ENCODE measurements at regions not wholly inside any gene's neighbourhood (a gene's known extent, or its start where the extent isn't known, plus 50 kb on each side); places are given as distances from the start of the nearest gene placed in this dataset.

GRCh38 chr13:99650410-99650809 lies 149.1 kb downstream of the TM9SF2 start:
- WGBS (ENCODE audit: insufficient coverage), result 83% methylated on average over 1 of the region's 1 CpG
- H2AFZ ChIP-seq (ENCODE audit: insufficient read depth, low read depth, low read length, poor library complexity, severe bottlenecking), result no peak overlapping the region
- H3K4me3 ChIP-seq (replicated peaks in 1 of 3; ENCODE audit: low read depth in 2 of 3, low read length in 3 of 3), result no peak overlapping the region
- TF ChIP-seq CTCF (IDR thresholded peaks at IDR 0.05), result no peak
- no peak for DNase-seq
- H3K79me2 ChIP-seq (ENCODE audit: insufficient read depth, low read length), result no peaks in the 10 kb centered on the region
- intact Hi-C loops (cut with micrococcal nuclease), result loop anchor here (10.0 kb wide), 3 partner anchors 864 to 894 kb away; no protein-coding TSS in a partner anchor
- no peaks in the 10 kb centered on the region for H3K9me3 Mint-ChIP-seq
- H3K9me3 ChIP-seq (replicated peaks in 1 of 2; ENCODE audit: control insufficient read depth in 1 of 2, insufficient read depth in 1 of 2, low read length in 2 of 2), result no peaks in the 10 kb centered on the region
- no peak overlapping the region for H3K4me3 Mint-ChIP-seq
- peaks cover 4% of the 10 kb centered on the region in 3 donors for H3K27me3 Mint-ChIP-seq (ENCODE audit: low read depth in 3 of 3)
- H3K27me3 ChIP-seq (ENCODE audit: control insufficient read depth in 2 of 2, insufficient read depth in 2 of 2, low read length in 2 of 2), result no peaks in the 10 kb centered on the region
- H3K4me1 Mint-ChIP-seq, result no peaks in the 10 kb centered on the region
- no peaks in the 10 kb centered on the region for H3K36me3 Mint-ChIP-seq
- no peak overlapping the region for H3K4me2 ChIP-seq (replicated peaks; ENCODE audit: extremely low read depth, low read length, poor library complexity, severe bottlenecking)
- no peak overlapping the region for H3K27ac ChIP-seq (ENCODE audit: low read depth in 1 of 2, low read length in 2 of 2)
- H3K27ac Mint-ChIP-seq, result no peak overlapping the region
- H3K4me1 ChIP-seq (ENCODE audit: control insufficient read depth in 1 of 2, insufficient read depth in 2 of 2, low read length in 2 of 2), result no peaks in the 10 kb centered on the region
- no peak overlapping the region for H3K9ac ChIP-seq (ENCODE audit: insufficient read depth, low read length, poor library complexity, severe bottlenecking)
- no peaks in the 10 kb centered on the region for H4K20me1 ChIP-seq (ENCODE audit: insufficient read depth, low read length)
- H3K36me3 ChIP-seq (replicated peaks in 1 of 2; ENCODE audit: control insufficient read depth in 1 of 2, insufficient read depth in 2 of 2, low read length in 2 of 2), result no peaks in the 10 kb centered on the region

DNA sequence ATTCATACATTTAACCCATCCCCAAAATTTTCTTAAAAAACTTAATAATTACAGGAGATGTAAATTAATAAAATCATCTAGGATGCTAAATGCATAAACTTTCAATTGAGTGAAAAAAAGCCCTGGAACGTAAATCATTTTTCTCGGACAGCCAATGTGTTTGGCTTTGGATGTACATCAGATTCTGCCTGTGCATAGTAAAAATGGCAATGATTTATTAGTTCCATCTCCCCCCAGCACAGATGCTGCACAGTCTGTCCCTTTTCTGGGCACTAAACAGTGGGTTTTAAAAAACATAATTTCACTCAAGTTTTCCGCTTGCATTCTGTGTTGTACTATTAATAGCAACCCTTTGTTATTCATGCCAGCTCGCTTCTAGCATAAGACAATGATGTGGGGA lies 147.7 kb downstream of the TM9SF2 start:
- Histone ChIP-seq H4K20me1 (ENCODE audit: insufficient read depth, low read length) (no peaks in the 10 kb centered on the region), H3K27ac (ENCODE audit: low read depth in 1 of 2, low read length in 2 of 2) (no peak overlapping the region), H3K9me3 (replicated peaks in 1 of 2; ENCODE audit: control insufficient read depth in 1 of 2, insufficient read depth in 1 of 2, low read length in 2 of 2) (no peaks in the 10 kb centered on the region), H3K4me2 (replicated peaks; ENCODE audit: extremely low read depth, low read length, poor library complexity, severe bottlenecking) (no peak overlapping the region), H2AFZ (ENCODE audit: insufficient read depth, low read depth, low read length, poor library complexity, severe bottlenecking) (no peak overlapping the region), H3K79me2 (ENCODE audit: insufficient read depth, low read length) (no peaks in the 10 kb centered on the region), H3K4me1 (ENCODE audit: control insufficient read depth in 1 of 2, insufficient read depth in 2 of 2, low read length in 2 of 2) (no peaks in the 10 kb centered on the region), H3K4me3 (replicated peaks in 1 of 3; ENCODE audit: low read depth in 2 of 3, low read length in 3 of 3) (no peak overlapping the region), H3K27me3 (ENCODE audit: control insufficient read depth in 2 of 2, insufficient read depth in 2 of 2, low read length in 2 of 2) (no peaks in the 10 kb centered on the region), H3K36me3 (replicated peaks in 1 of 2; ENCODE audit: control insufficient read depth in 1 of 2, insufficient read depth in 2 of 2, low read length in 2 of 2) (no peaks in the 10 kb centered on the region), H3K9ac (ENCODE audit: insufficient read depth, low read length, poor library complexity, severe bottlenecking) (no peak overlapping the region)
- Mint-ChIP-seq H3K27me3 (ENCODE audit: low read depth in 3 of 3) (peaks cover 3 to 8% (median 4%) of the 10 kb centered on the region in 3 donors), H3K4me3 (no peak overlapping the region), H3K27ac (no peak overlapping the region), H3K36me3 (no peaks in the 10 kb centered on the region), H3K4me1 (no peaks in the 10 kb centered on the region), H3K9me3 (no peaks in the 10 kb centered on the region)
- no peak for DNase-seq
- intact Hi-C loops (cut with micrococcal nuclease), result no loop called here
- TF ChIP-seq CTCF (IDR thresholded peaks at IDR 0.05), result no peak
- WGBS (ENCODE audit: insufficient coverage), result 90% methylated on average over 2 of the region's 4 CpGs
